ENCODE measurements at regions not wholly inside any gene's neighbourhood (a gene's known extent, or its start where the extent isn't known, plus 50 kb on each side); places are given as distances from the start of the nearest gene placed in this dataset.

- H3K4me3 ChIP-seq = no peak overlapping the region
- H3K36me3 ChIP-seq = no peaks in the 10 kb centered on the region
- in situ Hi-C loops (cut with MboI; ENCODE audit: low sequenced_read_pairs in 4 of 4) (no loop called here), intact Hi-C loops (cut with DNase I; ENCODE audit: low total_unique reads) (no loop called here)
- no peak for TF ChIP-seq CTCF (IDR thresholded peaks at IDR 0.05 in 4 of 5, conservative IDR thresholded peaks at IDR 0.05 in 1 of 5)
- DNase-seq = no peak
- no peaks in the 10 kb centered on the region for H3K9me3 ChIP-seq
- no peak overlapping the region for H3K27ac ChIP-seq
- H3K27me3 ChIP-seq = no peaks in the 10 kb centered on the region
- H3K4me1 ChIP-seq = peaks cover 35 to 36% of the 10 kb centered on the region in 2 donors
- no peak for ATAC-seq
Measured at GRCh38 chr5:124870070-124870469, 123.6 kb upstream of the ZNF608 start.

DNA sequence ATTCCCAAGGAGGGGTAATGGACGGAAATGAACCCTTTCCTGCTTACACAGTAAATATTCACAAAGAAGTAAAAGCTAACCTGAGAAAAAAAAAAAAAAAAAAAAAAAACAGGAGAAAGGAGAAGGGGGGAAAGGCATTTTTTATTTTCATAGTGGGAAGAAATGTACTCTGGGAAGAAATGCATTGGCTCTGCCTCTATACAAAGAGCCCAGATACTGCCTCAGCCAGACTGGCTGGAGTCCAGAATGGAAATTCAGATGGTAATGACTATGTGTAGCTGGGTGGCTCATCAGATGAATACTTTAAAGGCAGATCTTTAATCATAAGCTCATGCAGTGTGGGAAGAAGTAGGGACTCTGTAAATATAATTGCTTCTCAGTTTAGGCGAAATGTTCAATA is 124.9 kb upstream of the ZNF608 start:
- Histone ChIP-seq H3K36me3 (no peaks in the 10 kb centered on the region), H3K4me3 (no peak overlapping the region), H3K27ac (no peak overlapping the region), H3K4me1 (peaks cover 35 to 36% of the 10 kb centered on the region in 2 donors), H3K9me3 (no peaks in the 10 kb centered on the region), H3K27me3 (no peaks in the 10 kb centered on the region)
- TF ChIP-seq POLR2A (IDR thresholded peaks at IDR 0.05) = no peak
- no peak for TF ChIP-seq CTCF (IDR thresholded peaks at IDR 0.05 in 4 of 5, conservative IDR thresholded peaks at IDR 0.05 in 1 of 5)
- in situ Hi-C loops (cut with MboI; ENCODE audit: low sequenced_read_pairs in 4 of 4) (no loop called here), intact Hi-C loops (cut with DNase I; ENCODE audit: low total_unique reads) (no loop called here)
- DNase-seq (no peak), ATAC-seq (peak in 1 of 2 donors; percentile 41)

DNA sequence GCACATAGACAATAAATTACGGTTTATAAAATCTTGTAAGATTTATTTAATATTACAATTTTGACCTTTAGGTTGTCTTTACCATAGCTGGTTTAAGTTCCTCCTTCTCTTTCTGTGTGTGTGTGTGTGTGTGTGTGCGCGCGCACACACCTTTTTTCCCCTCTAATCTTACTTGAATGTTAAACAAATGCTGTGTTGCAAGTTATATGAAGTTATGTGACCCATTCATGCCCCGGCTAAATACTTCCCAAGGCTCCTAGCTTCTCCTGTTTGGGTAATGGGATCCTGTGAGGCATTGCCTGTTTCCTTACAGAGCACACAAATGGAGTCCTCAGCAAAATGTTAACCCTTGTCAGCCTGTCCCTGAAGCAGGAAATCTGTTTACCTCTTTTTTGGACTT is 125.6 kb upstream of the ZNF608 start:
- no peak for ATAC-seq
- intact Hi-C loops (cut with DNase I; ENCODE audit: low total_unique reads) = no loop called here
- in situ Hi-C loops (cut with MboI; ENCODE audit: low sequenced_read_pairs in 4 of 4) = no loop called here

GRCh38 chr5:124872615-124873014 is 126.2 kb upstream of the ZNF608 start:
- Histone ChIP-seq H3K27ac (no peak overlapping the region), H3K27me3 (no peaks in the 10 kb centered on the region), H3K9me3 (no peaks in the 10 kb centered on the region), H3K4me3 (no peak overlapping the region), H3K36me3 (no peaks in the 10 kb centered on the region), H3K4me1 (peaks cover 43% of the 10 kb centered on the region in 2 donors)
- in situ Hi-C loops (cut with MboI; ENCODE audit: low sequenced_read_pairs in 4 of 4) (no loop called here), intact Hi-C loops (cut with DNase I; ENCODE audit: low total_unique reads) (no loop called here)
- no peak for ATAC-seq
- TF ChIP-seq POLR2A (IDR thresholded peaks at IDR 0.05) (no peak), CTCF (IDR thresholded peaks at IDR 0.05 in 4 of 5, conservative IDR thresholded peaks at IDR 0.05 in 1 of 5) (no peak)
- DNase-seq = no peak

More for the DNA sequence above, 125.6 kb upstream of the ZNF608 start:
- Histone ChIP-seq H3K27ac (no peak overlapping the region), H3K4me3 (no peak overlapping the region), H3K4me1 (peaks cover 38 to 39% of the 10 kb centered on the region in 2 donors), H3K27me3 (no peaks in the 10 kb centered on the region), H3K9me3 (no peaks in the 10 kb centered on the region), H3K36me3 (no peaks in the 10 kb centered on the region)
- no peak for DNase-seq
- TF ChIP-seq POLR2A (IDR thresholded peaks at IDR 0.05) = no peak
- no peak for TF ChIP-seq CTCF (IDR thresholded peaks at IDR 0.05 in 4 of 5, conservative IDR thresholded peaks at IDR 0.05 in 1 of 5)

- H3K4me3 ChIP-seq = no peak overlapping the region
- H3K36me3 ChIP-seq = no peaks in the 10 kb centered on the region
- H3K27me3 ChIP-seq = no peaks in the 10 kb centered on the region
- no peak for ATAC-seq
- H3K9me3 ChIP-seq = no peaks in the 10 kb centered on the region
- H3K27ac ChIP-seq = no peak overlapping the region
- peaks cover 49% of the 10 kb centered on the region in 2 donors for H3K4me1 ChIP-seq
- intact Hi-C loops (cut with DNase I; ENCODE audit: low total_unique reads) (no loop called here), in situ Hi-C loops (cut with MboI; ENCODE audit: low sequenced_read_pairs in 4 of 4) (no loop called here)
- DNase-seq = no peak
- TF ChIP-seq POLR2A (IDR thresholded peaks at IDR 0.05) (no peak), CTCF (IDR thresholded peaks at IDR 0.05 in 4 of 5, conservative IDR thresholded peaks at IDR 0.05 in 1 of 5) (no peak)
Measured at GRCh38 chr5:124873188-124873587, 126.7 kb upstream of the ZNF608 start.

Data from gastrocnemius medialis (tissue), 4 donors.